ENCODE measurements at regions not wholly inside any gene's neighbourhood (a gene's known extent, or its start where the extent isn't known, plus 50 kb on each side); places are given as distances from the start of the nearest gene placed in this dataset.
"Not testable (repeated sequence)": the region's sequence is repeated elsewhere in the genome, so short reads cannot be mapped to it uniquely, and the experiment has no call there.

GRCh38 chr2:13481201-13481600, 764.5 kb downstream of the TRIB2 start:
- H3K27ac Mint-ChIP-seq, result no peak overlapping the region
- POLR2A ChIA-PET, result no interaction called here
- H3K27me3 Mint-ChIP-seq, result no peaks in the 10 kb centered on the region
- H3K36me3 Mint-ChIP-seq (ENCODE audit: low read depth), result no peaks in the 10 kb centered on the region
- no peak overlapping the region for H3K4me3 Mint-ChIP-seq
- CTCF ChIA-PET, result no interaction called here
- H3K4me1 Mint-ChIP-seq, result no peaks in the 10 kb centered on the region
- DNase-seq, result no peak
- no peaks in the 10 kb centered on the region for H3K9me3 Mint-ChIP-seq

GRCh38 chr2:13485256-13485655, 768.5 kb downstream of the TRIB2 start:
- Mint-ChIP-seq H3K36me3 (ENCODE audit: low read depth) (no peaks in the 10 kb centered on the region), H3K4me3 (no peak overlapping the region), H3K27ac (no peak overlapping the region), H3K9me3 (no peaks in the 10 kb centered on the region), H3K27me3 (no peaks in the 10 kb centered on the region), H3K4me1 (no peaks in the 10 kb centered on the region)
- no peak for DNase-seq
- CTCF ChIA-PET, result no interaction called here
- POLR2A ChIA-PET, result no interaction called here

- CTCF ChIA-PET, result no interaction called here
- no peak for DNase-seq
- no peaks in the 10 kb centered on the region for H3K27me3 Mint-ChIP-seq
- no peak overlapping the region for H3K4me3 Mint-ChIP-seq
- POLR2A ChIA-PET, result no interaction called here
- H3K9me3 Mint-ChIP-seq, result no peaks in the 10 kb centered on the region
- H3K27ac Mint-ChIP-seq, result no peak overlapping the region
- H3K4me1 Mint-ChIP-seq, result no peaks in the 10 kb centered on the region
- no peaks in the 10 kb centered on the region for H3K36me3 Mint-ChIP-seq (ENCODE audit: low read depth)
These were observed 772.2 kb downstream of the TRIB2 start for GRCh38 chr2:13488965-13489364.

GRCh38 chr2:13492262-13492661, 775.5 kb downstream of the TRIB2 start:
- ChIA-PET POLR2A (no interaction called here), CTCF (no interaction called here)
- Mint-ChIP-seq H3K27ac (no peak overlapping the region), H3K4me3 (no peak overlapping the region), H3K36me3 (ENCODE audit: low read depth) (no peaks in the 10 kb centered on the region), H3K4me1 (no peaks in the 10 kb centered on the region), H3K27me3 (no peaks in the 10 kb centered on the region), H3K9me3 (peaks cover 4% of the 10 kb centered on the region)
- no peak for DNase-seq

- Mint-ChIP-seq H3K4me1 (no peaks in the 10 kb centered on the region), H3K36me3 (ENCODE audit: low read depth) (no peaks in the 10 kb centered on the region), H3K27me3 (no peaks in the 10 kb centered on the region), H3K27ac (no peak overlapping the region), H3K9me3 (peaks cover 4% of the 10 kb centered on the region), H3K4me3 (no peak overlapping the region)
- no peak for DNase-seq
- CTCF ChIA-PET, result no interaction called here
- POLR2A ChIA-PET, result no interaction called here
These were observed 778.3 kb downstream of the TRIB2 start for GRCh38 chr2:13495051-13495450.

- Mint-ChIP-seq H3K27ac (no peak overlapping the region), H3K4me3 (no peak overlapping the region), H3K4me1 (no peaks in the 10 kb centered on the region), H3K9me3 (no peaks in the 10 kb centered on the region), H3K27me3 (no peaks in the 10 kb centered on the region), H3K36me3 (ENCODE audit: low read depth) (no peaks in the 10 kb centered on the region)
- DNase-seq, result no peak
- POLR2A ChIA-PET, result no interaction called here
- CTCF ChIA-PET, result no interaction called here
These were observed 788.1 kb downstream of the TRIB2 start for GRCh38 chr2:13504808-13505207.

GRCh38 chr2:13508671-13509070, 791.9 kb downstream of the TRIB2 start:
- Mint-ChIP-seq H3K9me3 (no peaks in the 10 kb centered on the region), H3K4me1 (no peaks in the 10 kb centered on the region), H3K27me3 (no peaks in the 10 kb centered on the region), H3K27ac (no peak overlapping the region), H3K4me3 (no peak overlapping the region), H3K36me3 (ENCODE audit: low read depth) (no peaks in the 10 kb centered on the region)
- ChIA-PET POLR2A (no interaction called here), CTCF (no interaction called here)
- no peak for DNase-seq

GRCh38 chr2:13515254-13515653, 798.5 kb downstream of the TRIB2 start:
- H3K9me3 Mint-ChIP-seq, result no peaks in the 10 kb centered on the region
- no peak overlapping the region for H3K27ac Mint-ChIP-seq
- no peak for DNase-seq
- H3K4me1 Mint-ChIP-seq, result no peaks in the 10 kb centered on the region
- no peak overlapping the region for H3K4me3 Mint-ChIP-seq
- CTCF ChIA-PET, result no interaction called here
- H3K36me3 Mint-ChIP-seq (ENCODE audit: low read depth), result no peaks in the 10 kb centered on the region
- POLR2A ChIA-PET, result no interaction called here
- H3K27me3 Mint-ChIP-seq, result no peaks in the 10 kb centered on the region

GRCh38 chr2:13522096-13522495, 805.4 kb downstream of the TRIB2 start:
- ChIA-PET POLR2A (no interaction called here), CTCF (no interaction called here)
- no peak overlapping the region for H3K27ac Mint-ChIP-seq
- H3K9me3 Mint-ChIP-seq, result no peaks in the 10 kb centered on the region
- DNase-seq, result no peak
- no peaks in the 10 kb centered on the region for H3K36me3 Mint-ChIP-seq (ENCODE audit: low read depth)
- H3K27me3 Mint-ChIP-seq, result no peaks in the 10 kb centered on the region
- H3K4me3 Mint-ChIP-seq, result no peak overlapping the region
- H3K4me1 Mint-ChIP-seq, result no peaks in the 10 kb centered on the region

GRCh38 chr2:13522917-13523821, 806.4 kb downstream of the TRIB2 start:
- Mint-ChIP-seq H3K4me1 (no peaks in the 10 kb centered on the region), H3K27ac (no peak overlapping the region), H3K9me3 (no peaks in the 10 kb centered on the region), H3K27me3 (no peaks in the 10 kb centered on the region), H3K4me3 (no peak overlapping the region), H3K36me3 (ENCODE audit: low read depth) (no peaks in the 10 kb centered on the region)
- POLR2A ChIA-PET, result no interaction called here
- CTCF ChIA-PET, result no interaction called here
- no peak for DNase-seq

- no peak overlapping the region for H3K27ac Mint-ChIP-seq
- H3K9me3 Mint-ChIP-seq, result no peaks in the 10 kb centered on the region
- no peaks in the 10 kb centered on the region for H3K27me3 Mint-ChIP-seq
- no peaks in the 10 kb centered on the region for H3K36me3 Mint-ChIP-seq (ENCODE audit: low read depth)
- no peak for DNase-seq
- no peaks in the 10 kb centered on the region for H3K4me1 Mint-ChIP-seq
- no peak overlapping the region for H3K4me3 Mint-ChIP-seq
- ChIA-PET POLR2A (no interaction called here), CTCF (no interaction called here)
These were observed 807.8 kb downstream of the TRIB2 start for GRCh38 chr2:13524492-13524891.

GRCh38 chr2:13531735-13532410, 815.1 kb downstream of the TRIB2 start:
- not testable (repeated sequence) for H3K4me1 Mint-ChIP-seq

GRCh38 chr2:13532781-13533523, 816.2 kb downstream of the TRIB2 start:
- CTCF ChIA-PET, H3K4me1 Mint-ChIP-seq, H3K27me3 Mint-ChIP-seq: not testable (repeated sequence)

More at GRCh38 chr2:13531735-13532410, 815.1 kb downstream of the TRIB2 start:
- CTCF ChIA-PET; H3K27ac Mint-ChIP-seq; H3K4me3 Mint-ChIP-seq; H3K9me3 Mint-ChIP-seq; H3K36me3 Mint-ChIP-seq (ENCODE audit: low read depth); H3K27me3 Mint-ChIP-seq; DNase-seq; POLR2A ChIA-PET: not testable (repeated sequence)

More at GRCh38 chr2:13532781-13533523, 816.2 kb downstream of the TRIB2 start:
- DNase-seq; H3K9me3 Mint-ChIP-seq; H3K4me3 Mint-ChIP-seq; POLR2A ChIA-PET; H3K36me3 Mint-ChIP-seq (ENCODE audit: low read depth); H3K27ac Mint-ChIP-seq: not testable (repeated sequence)

Data from activated CD4-positive, alpha-beta T cell treated with anti-CD3 and anti-CD28 coated beads, Interleukin-2, amount 10 ng/mL, durations not matched to agents 7 days and 5 days (primary cell).